Loucy (cell line): ENCODE measurements at regions not wholly inside any gene's neighbourhood (a gene's known extent, or its start where the extent isn't known, plus 50 kb on each side); places are given as distances from the start of the nearest gene placed in this dataset.

Experiments used
- CTCF ChIP-seq: fragments of 200-600 bp; sonication (generic); conservative IDR thresholded peaks from 2 replicates; pipeline ENCODE4 v1.5.1; 2014; ENCODE audit warnings: mild to moderate bottlenecking, antibody characterized with exemption, low read length
- EZH2phosphoT487 ChIP-seq: fragments of 200-600 bp; IDR thresholded peaks from 2 replicates; pipeline ENCODE4 v1.6.1; 2018; ENCODE audit warnings: antibody characterized with exemption, mild to moderate bottlenecking, moderate library complexity, borderline replicate concordance

- TF ChIP-seq CTCF (no peak), EZH2phosphoT487 (no peak)
Measured at GRCh38 chr11:13857828-13858227, 104.7 kb upstream of the SPON1 start.
